ENCODE measurements at regions not wholly inside any gene's neighbourhood (a gene's known extent, or its start where the extent isn't known, plus 50 kb on each side); places are given as distances from the start of the nearest gene placed in this dataset.

GRCh38 chr15:38072007-38072347, 137.5 kb downstream of the TMCO5A start:
- H3K9me3 ChIP-seq (ENCODE audit: control insufficient read depth, low read length): no peaks in the 10 kb centered on the region
- no peak overlapping the region for H3K27ac ChIP-seq (ENCODE audit: insufficient read depth, low read length, poor library complexity, severe bottlenecking)
- no peaks in the 10 kb centered on the region for H3K4me1 ChIP-seq (ENCODE audit: control insufficient read depth, insufficient read depth, low read length, poor library complexity, severe bottlenecking)
- peak overlapping the region; percentile 34 for H3K4me3 ChIP-seq (ENCODE audit: insufficient read depth, low read depth, low read length, poor library complexity, severe bottlenecking)
- no peaks in the 10 kb centered on the region for H3K36me3 ChIP-seq (ENCODE audit: control insufficient read depth, insufficient read depth, low read length)
- DNase-seq: no peak
- H3K27me3 ChIP-seq (replicated peaks; ENCODE audit: control insufficient read depth, insufficient read depth, low read length, poor library complexity, severe bottlenecking): no peaks in the 10 kb centered on the region

GRCh38 chr15:38072348-38073177, 138.1 kb downstream of the TMCO5A start:
- H3K27me3 ChIP-seq (replicated peaks; ENCODE audit: control insufficient read depth, insufficient read depth, low read length, poor library complexity, severe bottlenecking): no peaks in the 10 kb centered on the region
- no peaks in the 10 kb centered on the region for H3K36me3 ChIP-seq (ENCODE audit: control insufficient read depth, insufficient read depth, low read length)
- H3K4me1 ChIP-seq (ENCODE audit: control insufficient read depth, insufficient read depth, low read length, poor library complexity, severe bottlenecking): no peaks in the 10 kb centered on the region
- DNase-seq: no peak
- peak overlapping the region; percentile 34 for H3K4me3 ChIP-seq (ENCODE audit: insufficient read depth, low read depth, low read length, poor library complexity, severe bottlenecking)
- H3K27ac ChIP-seq (ENCODE audit: insufficient read depth, low read length, poor library complexity, severe bottlenecking): no peak overlapping the region
- H3K9me3 ChIP-seq (ENCODE audit: control insufficient read depth, low read length): no peaks in the 10 kb centered on the region

- Histone ChIP-seq H3K9me3 (ENCODE audit: control insufficient read depth, low read length) (no peaks in the 10 kb centered on the region), H3K27me3 (replicated peaks; ENCODE audit: control insufficient read depth, insufficient read depth, low read length, poor library complexity, severe bottlenecking) (no peaks in the 10 kb centered on the region), H3K4me3 (ENCODE audit: insufficient read depth, low read depth, low read length, poor library complexity, severe bottlenecking) (no peak overlapping the region), H3K4me1 (ENCODE audit: control insufficient read depth, insufficient read depth, low read length, poor library complexity, severe bottlenecking) (no peaks in the 10 kb centered on the region), H3K36me3 (ENCODE audit: control insufficient read depth, insufficient read depth, low read length) (no peaks in the 10 kb centered on the region), H3K27ac (ENCODE audit: insufficient read depth, low read length, poor library complexity, severe bottlenecking) (no peak overlapping the region)
- no peak for DNase-seq
These were observed 138.9 kb downstream of the TMCO5A start for GRCh38 chr15:38073178-38073946.

GRCh38 chr15:38074029-38074428, 139.6 kb downstream of the TMCO5A start:
- Histone ChIP-seq H3K4me1 (ENCODE audit: control insufficient read depth, insufficient read depth, low read length, poor library complexity, severe bottlenecking) (no peaks in the 10 kb centered on the region), H3K9me3 (ENCODE audit: control insufficient read depth, low read length) (no peaks in the 10 kb centered on the region), H3K27me3 (replicated peaks; ENCODE audit: control insufficient read depth, insufficient read depth, low read length, poor library complexity, severe bottlenecking) (no peaks in the 10 kb centered on the region), H3K4me3 (ENCODE audit: insufficient read depth, low read depth, low read length, poor library complexity, severe bottlenecking) (no peak overlapping the region), H3K27ac (ENCODE audit: insufficient read depth, low read length, poor library complexity, severe bottlenecking) (no peak overlapping the region), H3K36me3 (ENCODE audit: control insufficient read depth, insufficient read depth, low read length) (no peaks in the 10 kb centered on the region)
- DNase-seq: no peak

- Histone ChIP-seq H3K4me3 (ENCODE audit: insufficient read depth, low read depth, low read length, poor library complexity, severe bottlenecking) (no peak overlapping the region), H3K27ac (ENCODE audit: insufficient read depth, low read length, poor library complexity, severe bottlenecking) (no peak overlapping the region), H3K27me3 (replicated peaks; ENCODE audit: control insufficient read depth, insufficient read depth, low read length, poor library complexity, severe bottlenecking) (no peaks in the 10 kb centered on the region), H3K36me3 (ENCODE audit: control insufficient read depth, insufficient read depth, low read length) (no peaks in the 10 kb centered on the region), H3K9me3 (ENCODE audit: control insufficient read depth, low read length) (no peaks in the 10 kb centered on the region), H3K4me1 (ENCODE audit: control insufficient read depth, insufficient read depth, low read length, poor library complexity, severe bottlenecking) (no peaks in the 10 kb centered on the region)
- no peak for DNase-seq
These were observed 141.0 kb downstream of the TMCO5A start for GRCh38 chr15:38075466-38075865.

- Histone ChIP-seq H3K4me3 (ENCODE audit: insufficient read depth, low read depth, low read length, poor library complexity, severe bottlenecking) (no peak overlapping the region), H3K27ac (ENCODE audit: insufficient read depth, low read length, poor library complexity, severe bottlenecking) (no peak overlapping the region), H3K4me1 (ENCODE audit: control insufficient read depth, insufficient read depth, low read length, poor library complexity, severe bottlenecking) (no peaks in the 10 kb centered on the region), H3K9me3 (ENCODE audit: control insufficient read depth, low read length) (no peaks in the 10 kb centered on the region), H3K36me3 (ENCODE audit: control insufficient read depth, insufficient read depth, low read length) (no peaks in the 10 kb centered on the region), H3K27me3 (replicated peaks; ENCODE audit: control insufficient read depth, insufficient read depth, low read length, poor library complexity, severe bottlenecking) (no peaks in the 10 kb centered on the region)
- no peak for DNase-seq
These were observed 142.3 kb downstream of the TMCO5A start for GRCh38 chr15:38076786-38077185.

- Histone ChIP-seq H3K9me3 (ENCODE audit: control insufficient read depth, low read length) (no peaks in the 10 kb centered on the region), H3K27me3 (replicated peaks; ENCODE audit: control insufficient read depth, insufficient read depth, low read length, poor library complexity, severe bottlenecking) (no peaks in the 10 kb centered on the region), H3K4me3 (ENCODE audit: insufficient read depth, low read depth, low read length, poor library complexity, severe bottlenecking) (no peak overlapping the region), H3K27ac (ENCODE audit: insufficient read depth, low read length, poor library complexity, severe bottlenecking) (no peak overlapping the region), H3K4me1 (ENCODE audit: control insufficient read depth, insufficient read depth, low read length, poor library complexity, severe bottlenecking) (no peaks in the 10 kb centered on the region), H3K36me3 (ENCODE audit: control insufficient read depth, insufficient read depth, low read length) (no peaks in the 10 kb centered on the region)
- no peak for DNase-seq
These were observed 144.8 kb downstream of the TMCO5A start for GRCh38 chr15:38079236-38079635.

GRCh38 chr15:38080651-38081275, 146.3 kb downstream of the TMCO5A start:
- Histone ChIP-seq H3K9me3 (ENCODE audit: control insufficient read depth, low read length) (no peaks in the 10 kb centered on the region), H3K27me3 (replicated peaks; ENCODE audit: control insufficient read depth, insufficient read depth, low read length, poor library complexity, severe bottlenecking) (no peaks in the 10 kb centered on the region), H3K36me3 (ENCODE audit: control insufficient read depth, insufficient read depth, low read length) (no peaks in the 10 kb centered on the region), H3K4me1 (ENCODE audit: control insufficient read depth, insufficient read depth, low read length, poor library complexity, severe bottlenecking) (no peaks in the 10 kb centered on the region), H3K27ac (ENCODE audit: insufficient read depth, low read length, poor library complexity, severe bottlenecking) (no peak overlapping the region), H3K4me3 (ENCODE audit: insufficient read depth, low read depth, low read length, poor library complexity, severe bottlenecking) (no peak overlapping the region)
- DNase-seq: no peak

- DNase-seq: no peak
- no peaks in the 10 kb centered on the region for H3K27me3 ChIP-seq (replicated peaks; ENCODE audit: control insufficient read depth, insufficient read depth, low read length, poor library complexity, severe bottlenecking)
- H3K4me1 ChIP-seq (ENCODE audit: control insufficient read depth, insufficient read depth, low read length, poor library complexity, severe bottlenecking): no peaks in the 10 kb centered on the region
- no peaks in the 10 kb centered on the region for H3K9me3 ChIP-seq (ENCODE audit: control insufficient read depth, low read length)
- H3K4me3 ChIP-seq (ENCODE audit: insufficient read depth, low read depth, low read length, poor library complexity, severe bottlenecking): no peak overlapping the region
- no peaks in the 10 kb centered on the region for H3K36me3 ChIP-seq (ENCODE audit: control insufficient read depth, insufficient read depth, low read length)
- no peak overlapping the region for H3K27ac ChIP-seq (ENCODE audit: insufficient read depth, low read length, poor library complexity, severe bottlenecking)
These were observed 149.8 kb downstream of the TMCO5A start for GRCh38 chr15:38084289-38084688.

- Histone ChIP-seq H3K4me1 (ENCODE audit: control insufficient read depth, insufficient read depth, low read length, poor library complexity, severe bottlenecking) (no peaks in the 10 kb centered on the region), H3K9me3 (ENCODE audit: control insufficient read depth, low read length) (no peaks in the 10 kb centered on the region), H3K27ac (ENCODE audit: insufficient read depth, low read length, poor library complexity, severe bottlenecking) (no peak overlapping the region), H3K36me3 (ENCODE audit: control insufficient read depth, insufficient read depth, low read length) (no peaks in the 10 kb centered on the region), H3K27me3 (replicated peaks; ENCODE audit: control insufficient read depth, insufficient read depth, low read length, poor library complexity, severe bottlenecking) (no peaks in the 10 kb centered on the region), H3K4me3 (ENCODE audit: insufficient read depth, low read depth, low read length, poor library complexity, severe bottlenecking) (no peak overlapping the region)
- DNase-seq: no peak
These were observed 150.7 kb downstream of the TMCO5A start for GRCh38 chr15:38085114-38085513.

Measured in effector memory CD4-positive, alpha-beta T cell (primary cell).